GM12878 (cell line): ENCODE measurements at regions not wholly inside any gene's neighbourhood (a gene's known extent, or its start where the extent isn't known, plus 50 kb on each side); places are given as distances from the start of the nearest gene placed in this dataset.

ENCODE experiments used
- ASH2L ChIP-seq: fragments of 300-600, 200-600 bp; sonication (generic); IDR thresholded peaks from 2 replicates; pipeline ENCODE4 v1.6.1; 2017; ENCODE audit warnings: low read depth, mild to moderate bottlenecking, borderline replicate concordance
- EED ChIP-seq: sonication (generic); IDR thresholded peaks from 2 replicates; pipeline ENCODE4 v1.6.1; 2016; ENCODE audit warnings: antibody characterized with exemption, low read depth
- EP300 ChIP-seq, 2 experiments: fragments of 150-350 bp in 1 of 2; IDR thresholded peaks; 2 replicates each; pipeline ENCODE4 v1.6.1; 2011 to 2012; ENCODE audit warnings: low read depth in 2 of 2, low read length in 2 of 2, borderline replicate concordance in 1 of 2, improper control_type of control experiment in 1 of 2, inconsistent platforms in 1 of 2; ENCODE audit not compliant: control insufficient read depth in 1 of 2
- MYB ChIP-seq: fragments of 150-350 bp; IDR thresholded peaks from 2 replicates; pipeline ENCODE4 v1.6.1; 2014; ENCODE audit warnings: mild to moderate bottlenecking, low read depth, low read length, borderline replicate concordance
- NFIC ChIP-seq: IDR thresholded peaks from 2 replicates; pipeline ENCODE4 v1.6.1; 2012; ENCODE audit warnings: low read depth, mild to moderate bottlenecking, inconsistent platforms, low read length, moderate library complexity
- SUZ12 ChIP-seq: fragments of 200-600 bp; sonication (generic); IDR thresholded peaks from one replicate; pipeline ENCODE4 v1.6.1; 2018; ENCODE audit warnings: antibody characterized with exemption, mild to moderate bottlenecking; ENCODE audit not compliant: unreplicated experiment
- TCF7 ChIP-seq: IDR thresholded peaks from 2 replicates; pipeline ENCODE4 v1.6.1; 2014; ENCODE audit warnings: antibody characterized with exemption, borderline replicate concordance
- ZNF274 ChIP-seq: IDR thresholded peaks from one replicate; pipeline ENCODE4 v1.8.0; 2011; ENCODE audit not compliant: insufficient read length, insufficient read depth
- TF ChIP-seq, protein P1 (sequence below), 3 experiments: IDR thresholded peaks in 2 of 3; conservative IDR thresholded peaks in 1 of 3; 2 replicates each; pipeline ENCODE4 v1.5.1; 2011; ENCODE audit warnings: low read depth in 3 of 3, low read length in 3 of 3, mild to moderate bottlenecking in 3 of 3, control low read depth in 2 of 3, moderate library complexity in 2 of 3, inconsistent platforms in 1 of 3, mixed read lengths in 1 of 3; ENCODE audit not compliant: control insufficient read depth in 2 of 3, insufficient read depth in 1 of 3; ENCODE audit errors: extremely low read depth in 1 of 3
- TF ChIP-seq, protein P2 (sequence below): fragments of 450-650 bp; IDR thresholded peaks from 2 replicates; pipeline ENCODE4 v1.6.1; 2016; ENCODE audit warnings: mild to moderate bottlenecking
- TF ChIP-seq, protein P3 (sequence below): fragments of 150-350 bp; IDR thresholded peaks from 2 replicates; pipeline ENCODE4 v1.6.1; 2014; ENCODE audit warnings: mild to moderate bottlenecking, low read depth, low read length

DNA sequence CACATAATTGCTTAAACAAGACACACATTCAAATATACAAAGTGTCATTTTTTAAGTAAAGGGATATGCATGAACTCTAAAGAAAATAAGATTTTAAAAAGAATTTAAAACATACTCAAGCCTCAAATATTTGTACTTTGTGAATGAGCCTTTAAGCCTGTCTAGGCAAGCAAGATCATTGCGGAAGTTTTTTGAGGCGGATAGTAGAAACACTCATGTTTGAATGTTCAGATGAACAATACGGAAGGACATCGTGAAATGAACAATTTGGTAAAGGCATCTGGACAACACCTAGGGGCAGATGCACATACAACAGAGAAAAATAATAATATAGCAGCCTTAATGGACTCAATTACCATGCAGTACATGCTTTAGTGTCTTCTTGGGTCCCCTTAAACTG, 928.9 kb downstream of the TFAP2A start:
- TF ChIP-seq EED (no peak), ZNF274 (no peak), MYB (no peak), SUZ12 (no peak), EP300 (IDR thresholded peaks at IDR 0.05; ENCODE audit: borderline replicate concordance in 1 of 2, control insufficient read depth in 1 of 2, low read depth in 2 of 2, low read length in 2 of 2) (no peak), TCF7 (no peak), ASH2L (no peak), NFIC (no peak)
- TF ChIP-seq, protein P1, sequence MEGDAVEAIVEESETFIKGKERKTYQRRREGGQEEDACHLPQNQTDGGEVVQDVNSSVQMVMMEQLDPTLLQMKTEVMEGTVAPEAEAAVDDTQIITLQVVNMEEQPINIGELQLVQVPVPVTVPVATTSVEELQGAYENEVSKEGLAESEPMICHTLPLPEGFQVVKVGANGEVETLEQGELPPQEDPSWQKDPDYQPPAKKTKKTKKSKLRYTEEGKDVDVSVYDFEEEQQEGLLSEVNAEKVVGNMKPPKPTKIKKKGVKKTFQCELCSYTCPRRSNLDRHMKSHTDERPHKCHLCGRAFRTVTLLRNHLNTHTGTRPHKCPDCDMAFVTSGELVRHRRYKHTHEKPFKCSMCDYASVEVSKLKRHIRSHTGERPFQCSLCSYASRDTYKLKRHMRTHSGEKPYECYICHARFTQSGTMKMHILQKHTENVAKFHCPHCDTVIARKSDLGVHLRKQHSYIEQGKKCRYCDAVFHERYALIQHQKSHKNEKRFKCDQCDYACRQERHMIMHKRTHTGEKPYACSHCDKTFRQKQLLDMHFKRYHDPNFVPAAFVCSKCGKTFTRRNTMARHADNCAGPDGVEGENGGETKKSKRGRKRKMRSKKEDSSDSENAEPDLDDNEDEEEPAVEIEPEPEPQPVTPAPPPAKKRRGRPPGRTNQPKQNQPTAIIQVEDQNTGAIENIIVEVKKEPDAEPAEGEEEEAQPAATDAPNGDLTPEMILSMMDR (IDR thresholded peaks at IDR 0.05 in 2 of 3, conservative IDR thresholded peaks at IDR 0.05 in 1 of 3; ENCODE audit: control insufficient read depth in 2 of 3, extremely low read depth in 1 of 3, insufficient read depth in 1 of 3, low read depth in 3 of 3, low read length in 3 of 3), result no peak
- TF ChIP-seq, protein P2, sequence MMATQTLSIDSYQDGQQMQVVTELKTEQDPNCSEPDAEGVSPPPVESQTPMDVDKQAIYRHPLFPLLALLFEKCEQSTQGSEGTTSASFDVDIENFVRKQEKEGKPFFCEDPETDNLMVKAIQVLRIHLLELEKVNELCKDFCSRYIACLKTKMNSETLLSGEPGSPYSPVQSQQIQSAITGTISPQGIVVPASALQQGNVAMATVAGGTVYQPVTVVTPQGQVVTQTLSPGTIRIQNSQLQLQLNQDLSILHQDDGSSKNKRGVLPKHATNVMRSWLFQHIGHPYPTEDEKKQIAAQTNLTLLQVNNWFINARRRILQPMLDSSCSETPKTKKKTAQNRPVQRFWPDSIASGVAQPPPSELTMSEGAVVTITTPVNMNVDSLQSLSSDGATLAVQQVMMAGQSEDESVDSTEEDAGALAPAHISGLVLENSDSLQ, result no peak
- TF ChIP-seq, protein P3, sequence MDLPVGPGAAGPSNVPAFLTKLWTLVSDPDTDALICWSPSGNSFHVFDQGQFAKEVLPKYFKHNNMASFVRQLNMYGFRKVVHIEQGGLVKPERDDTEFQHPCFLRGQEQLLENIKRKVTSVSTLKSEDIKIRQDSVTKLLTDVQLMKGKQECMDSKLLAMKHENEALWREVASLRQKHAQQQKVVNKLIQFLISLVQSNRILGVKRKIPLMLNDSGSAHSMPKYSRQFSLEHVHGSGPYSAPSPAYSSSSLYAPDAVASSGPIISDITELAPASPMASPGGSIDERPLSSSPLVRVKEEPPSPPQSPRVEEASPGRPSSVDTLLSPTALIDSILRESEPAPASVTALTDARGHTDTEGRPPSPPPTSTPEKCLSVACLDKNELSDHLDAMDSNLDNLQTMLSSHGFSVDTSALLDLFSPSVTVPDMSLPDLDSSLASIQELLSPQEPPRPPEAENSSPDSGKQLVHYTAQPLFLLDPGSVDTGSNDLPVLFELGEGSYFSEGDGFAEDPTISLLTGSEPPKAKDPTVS, result no peak
